CD4-positive, alpha-beta T cell (primary cell): ENCODE measurements at regions not wholly inside any gene's neighbourhood (a gene's known extent, or its start where the extent isn't known, plus 50 kb on each side); places are given as distances from the start of the nearest gene placed in this dataset.

Experiments
- ATAC-seq: fragments of 200-7000 bp; cut with Tn5 transposase; one replicate; pipeline ENCODE4 v1.10.0; 2022; ENCODE audit warnings: mild to moderate bottlenecking; ENCODE audit not compliant: poor library complexity
- CTCF ChIA-PET: fragments of 350-600 bp; sonication (Branson Sonifier 250); formaldehyde crosslinking; loops from one replicate; lab custom pipeline; 2021; ENCODE audit warnings: antibody characterized with exemption, inconsistent platforms; lab: Charles Lee
- POLR2A ChIA-PET: fragments of 350-600 bp; sonication (Branson Sonifier 250); formaldehyde crosslinking; loops from one replicate; lab custom pipeline; 2021; ENCODE audit warnings: antibody characterized with exemption, inconsistent platforms; lab: Charles Lee
- DNase-seq, 14 experiments: peaks; one replicate each; pipeline ENCODE4 v3.0.0-alpha.2; 2013 to 2020; ENCODE audit warnings: mixed read lengths in 2 of 14
- H3K27ac ChIP-seq, 2 donors: one replicate each; pipeline versions ENCODE4 v1.5.1 to v1.7.0; 2013; ENCODE audit warnings: low read length in 2 of 2, low read depth in 1 of 2, mild to moderate bottlenecking in 1 of 2
- H3K27me3 ChIP-seq, 2 experiments: 1 replicate in 1 of 2; 2 replicates in 1 of 2; pipeline versions ENCODE4 v1.6.1 to v1.7.0; 2013; ENCODE audit warnings: low read length in 2 of 2, control low read depth in 1 of 2, mild to moderate bottlenecking in 1 of 2, moderate library complexity in 1 of 2; ENCODE audit not compliant: insufficient read depth in 2 of 2, control insufficient read depth in 1 of 2
- H3K36me3 ChIP-seq: one replicate; pipeline ENCODE4 v1.6.1; 2013; ENCODE audit warnings: low read length, control low read depth; ENCODE audit not compliant: insufficient read depth
- H3K4me1 ChIP-seq: one replicate; pipeline ENCODE4 v1.6.1; 2013; ENCODE audit warnings: low read length, control low read depth; ENCODE audit not compliant: insufficient read depth
- H3K4me3 ChIP-seq: one replicate; pipeline ENCODE4 v1.5.1; 2013; ENCODE audit warnings: mild to moderate bottlenecking, low read length, moderate library complexity
- H3K9me3 ChIP-seq, 2 experiments: 1 replicate in 1 of 2; 2 replicates in 1 of 2; pipeline versions ENCODE4 v1.6.1 to v1.7.0; 2013; ENCODE audit warnings: low read length in 2 of 2, mild to moderate bottlenecking in 2 of 2, control low read depth in 1 of 2, moderate library complexity in 1 of 2; ENCODE audit not compliant: control insufficient read depth in 1 of 2, insufficient read depth in 1 of 2
- H3K27ac Mint-ChIP-seq: one replicate; pipeline ENCODE4 v1.8.0; 2020; ENCODE audit warnings: mixed read lengths
- H3K27me3 Mint-ChIP-seq: one replicate; pipeline ENCODE4 v1.8.0; 2021; ENCODE audit warnings: mixed read lengths
- H3K36me3 Mint-ChIP-seq: one replicate; pipeline ENCODE4 v1.8.0; 2021; ENCODE audit warnings: low read depth, mixed read lengths
- H3K4me1 Mint-ChIP-seq: one replicate; pipeline ENCODE4 v1.8.0; 2021; ENCODE audit warnings: low read depth, mixed read lengths
- H3K4me3 Mint-ChIP-seq: one replicate; pipeline ENCODE4 v1.8.0; 2020; ENCODE audit warnings: mild to moderate bottlenecking, mixed read lengths
- H3K9me3 Mint-ChIP-seq: one replicate; pipeline ENCODE4 v1.8.0; 2020; ENCODE audit warnings: mixed read lengths
- CTCF ChIP-seq: fragments of 200-600 bp; IDR thresholded peaks from one replicate; pipeline ENCODE4 v1.8.0; 2022; ENCODE audit warnings: antibody characterized with exemption, mild to moderate bottlenecking
- intact Hi-C, 2 experiments: fragments of 100-400 bp; cut with DNase I in 1 of 2; cut with micrococcal nuclease in 1 of 2; formaldehyde crosslinking; loops; one replicate each; pipeline versions ENCODE4 v1.15.1 to v1.9.0; 2023 to 2025; cut with DNase I, micrococcal nuclease

DNA sequence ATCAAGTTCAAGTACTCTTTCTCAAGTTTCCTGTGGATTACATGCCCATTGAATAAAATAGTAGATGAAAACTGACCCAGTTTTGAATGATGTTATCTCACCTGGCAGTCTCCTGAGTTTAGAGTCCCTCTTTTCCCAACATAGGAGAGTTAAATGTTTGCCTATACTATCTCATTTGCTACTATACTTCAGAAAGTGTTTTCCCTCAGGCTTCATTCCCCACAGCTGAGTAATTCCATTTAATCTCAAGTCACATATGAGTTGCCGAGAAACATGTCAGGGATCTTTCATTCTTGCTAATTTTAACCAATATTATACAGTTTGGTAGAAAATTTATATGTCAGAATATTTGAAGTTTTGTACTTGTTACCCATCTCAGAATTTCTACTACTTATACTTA, 150.4 kb upstream of the CDH19 start:
- Histone ChIP-seq H3K9me3 (no peaks in the 10 kb centered on the region), H3K27me3 (no peaks in the 10 kb centered on the region), H3K4me3 (no peak overlapping the region), H3K27ac (no peak overlapping the region), H3K4me1 (no peaks in the 10 kb centered on the region), H3K36me3 (no peaks in the 10 kb centered on the region)
- H3K4me1 Mint-ChIP-seq: no peaks in the 10 kb centered on the region
- no peak for TF ChIP-seq CTCF
- H3K4me3 Mint-ChIP-seq: no peak overlapping the region
- POLR2A ChIA-PET: no interaction called here
- H3K27me3 Mint-ChIP-seq: no peaks in the 10 kb centered on the region
- ATAC-seq (no peak), DNase-seq (no peak)
- no peaks in the 10 kb centered on the region for H3K36me3 Mint-ChIP-seq
- CTCF ChIA-PET: no interaction called here
- H3K9me3 Mint-ChIP-seq: peaks cover 4% of the 10 kb centered on the region
- intact Hi-C loops: no loop called here
- no peak overlapping the region for H3K27ac Mint-ChIP-seq

DNA sequence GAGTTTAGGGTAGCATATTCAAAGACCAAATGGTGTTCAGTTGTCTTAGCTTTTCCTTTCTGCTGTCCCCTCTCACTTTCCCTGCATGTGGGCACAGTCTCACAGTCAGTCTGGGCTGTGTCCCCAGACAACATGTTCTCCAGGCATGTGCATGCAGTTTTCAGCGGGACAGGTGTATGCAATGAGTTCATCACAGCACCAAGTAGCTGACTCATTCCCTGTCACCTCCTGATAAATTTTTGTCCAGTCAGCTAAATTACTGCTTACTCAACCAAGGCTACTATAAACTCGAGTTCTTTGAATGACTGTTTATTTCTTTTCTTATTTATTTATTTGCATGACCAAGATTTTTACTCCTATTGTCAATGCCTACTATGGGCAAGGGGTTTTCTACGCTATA, 148.8 kb upstream of the CDH19 start:
- no peak for TF ChIP-seq CTCF
- ATAC-seq (no peak), DNase-seq (no peak)
- H3K4me3 ChIP-seq: no peak overlapping the region
- H3K27me3 ChIP-seq: no peaks in the 10 kb centered on the region
- intact Hi-C loops: no loop called here
- H3K4me1 ChIP-seq: no peaks in the 10 kb centered on the region
- Mint-ChIP-seq H3K4me1 (no peaks in the 10 kb centered on the region), H3K4me3 (no peak overlapping the region), H3K9me3 (peaks cover 4% of the 10 kb centered on the region), H3K27me3 (no peaks in the 10 kb centered on the region), H3K27ac (no peak overlapping the region), H3K36me3 (no peaks in the 10 kb centered on the region)
- ChIA-PET POLR2A (no interaction called here), CTCF (no interaction called here)
- no peaks in the 10 kb centered on the region for H3K9me3 ChIP-seq
- no peak overlapping the region for H3K27ac ChIP-seq
- no peaks in the 10 kb centered on the region for H3K36me3 ChIP-seq

- Mint-ChIP-seq H3K4me1 (no peaks in the 10 kb centered on the region), H3K36me3 (no peaks in the 10 kb centered on the region), H3K9me3 (peaks cover 6% of the 10 kb centered on the region), H3K4me3 (no peak overlapping the region), H3K27me3 (no peaks in the 10 kb centered on the region), H3K27ac (no peak overlapping the region)
- H3K27ac ChIP-seq: no peak overlapping the region
- ATAC-seq (no peak), DNase-seq (no peak)
- no peak for TF ChIP-seq CTCF
- no peaks in the 10 kb centered on the region for H3K27me3 ChIP-seq
- no peaks in the 10 kb centered on the region for H3K36me3 ChIP-seq
- intact Hi-C loops: no loop called here
- no peaks in the 10 kb centered on the region for H3K4me1 ChIP-seq
- CTCF ChIA-PET: no interaction called here
- no peak overlapping the region for H3K4me3 ChIP-seq
- POLR2A ChIA-PET: no interaction called here
- H3K9me3 ChIP-seq: no peaks in the 10 kb centered on the region
Observed at GRCh38 chr18:66749481-66750035, 145.7 kb upstream of the CDH19 start.
